Right ventricle myocardium superior (tissue), 1 donor: ENCODE measurements at regions not wholly inside any gene's neighbourhood (a gene's known extent, or its start where the extent isn't known, plus 50 kb on each side); places are given as distances from the start of the nearest gene placed in this dataset.
A peak's percentile ranks its signal among the peaks of the same experiment; 100 is the strongest.

Experiments
- ATAC-seq: fragments of 200-7000 bp; cut with Tn5 transposase; one replicate; pipeline ENCODE4 v1.9.1; 2020; ENCODE audit warnings: mild to moderate bottlenecking; ENCODE audit not compliant: poor library complexity
- DNase-seq: peaks from one replicate; pipeline ENCODE4 v3.0.0-alpha.2; 2020
- intact Hi-C: fragments of 100-400 bp; cut with DNase I; formaldehyde crosslinking; loops from one replicate; pipeline ENCODE4 v1.11.2; 2022
- donor health status: DM: no; HTN: yes; CAD: no; lungs with severe emphysema.

DNA sequence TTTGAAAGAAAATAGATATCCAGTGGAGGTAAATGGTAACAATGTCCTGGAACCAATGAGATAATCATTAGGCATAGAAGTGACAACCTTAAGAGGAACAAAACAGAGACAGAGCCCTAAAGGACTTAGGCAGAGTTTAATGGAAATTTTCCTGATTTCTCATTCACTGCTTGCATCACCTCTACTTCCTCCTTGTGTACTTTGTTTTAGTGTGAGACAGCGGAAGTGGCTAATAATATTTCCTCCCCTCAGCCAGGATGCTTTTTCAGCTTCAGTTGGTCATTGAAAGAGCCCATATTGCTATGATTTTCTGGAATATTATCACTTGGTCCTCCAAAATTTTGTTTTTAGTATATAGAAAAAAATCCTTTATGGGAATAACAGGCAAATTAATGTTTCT, 153.4 kb upstream of the MPDZ start:
- intact Hi-C loops: no loop called here
- ATAC-seq: no peak
- no peak for DNase-seq

DNA sequence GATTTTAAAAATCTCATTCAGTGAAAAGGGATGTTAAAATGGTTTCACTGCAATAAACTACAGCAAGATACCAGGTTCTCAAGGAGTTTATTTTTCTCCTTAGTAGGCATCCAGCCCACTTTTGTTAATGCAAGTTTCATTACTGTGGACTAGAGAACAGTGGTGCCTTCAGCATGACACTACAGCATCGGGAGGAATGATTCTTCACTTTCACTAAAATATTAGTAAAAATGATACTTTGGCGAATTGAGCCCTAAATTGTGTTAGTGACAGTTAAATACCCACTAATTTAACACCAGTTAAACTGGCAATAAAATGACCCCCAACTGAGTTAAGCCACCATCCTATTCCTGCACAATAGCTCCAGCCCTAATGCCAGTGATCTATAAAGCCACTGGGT, 152.2 kb upstream of the MPDZ start:
- intact Hi-C loops: no loop called here
- ATAC-seq (no peak), DNase-seq (no peak)

DNA sequence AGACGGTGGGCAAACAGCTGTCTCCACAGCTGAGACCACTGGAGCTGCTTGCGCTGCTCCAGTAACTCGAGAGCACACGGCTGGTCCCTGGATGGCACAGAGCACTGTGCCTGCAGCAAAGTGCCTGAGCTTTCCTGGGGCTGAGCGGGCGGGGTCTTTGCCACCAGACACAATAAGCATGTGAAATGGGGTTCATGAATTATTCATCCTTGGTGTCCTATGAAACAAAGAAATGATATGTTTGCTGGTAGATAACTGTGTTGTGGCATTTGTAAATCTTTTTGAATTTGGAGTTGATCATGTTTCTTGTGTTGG, 151.7 kb upstream of the MPDZ start:
- no peak for ATAC-seq
- no peak for DNase-seq
- intact Hi-C loops: no loop called here

DNA sequence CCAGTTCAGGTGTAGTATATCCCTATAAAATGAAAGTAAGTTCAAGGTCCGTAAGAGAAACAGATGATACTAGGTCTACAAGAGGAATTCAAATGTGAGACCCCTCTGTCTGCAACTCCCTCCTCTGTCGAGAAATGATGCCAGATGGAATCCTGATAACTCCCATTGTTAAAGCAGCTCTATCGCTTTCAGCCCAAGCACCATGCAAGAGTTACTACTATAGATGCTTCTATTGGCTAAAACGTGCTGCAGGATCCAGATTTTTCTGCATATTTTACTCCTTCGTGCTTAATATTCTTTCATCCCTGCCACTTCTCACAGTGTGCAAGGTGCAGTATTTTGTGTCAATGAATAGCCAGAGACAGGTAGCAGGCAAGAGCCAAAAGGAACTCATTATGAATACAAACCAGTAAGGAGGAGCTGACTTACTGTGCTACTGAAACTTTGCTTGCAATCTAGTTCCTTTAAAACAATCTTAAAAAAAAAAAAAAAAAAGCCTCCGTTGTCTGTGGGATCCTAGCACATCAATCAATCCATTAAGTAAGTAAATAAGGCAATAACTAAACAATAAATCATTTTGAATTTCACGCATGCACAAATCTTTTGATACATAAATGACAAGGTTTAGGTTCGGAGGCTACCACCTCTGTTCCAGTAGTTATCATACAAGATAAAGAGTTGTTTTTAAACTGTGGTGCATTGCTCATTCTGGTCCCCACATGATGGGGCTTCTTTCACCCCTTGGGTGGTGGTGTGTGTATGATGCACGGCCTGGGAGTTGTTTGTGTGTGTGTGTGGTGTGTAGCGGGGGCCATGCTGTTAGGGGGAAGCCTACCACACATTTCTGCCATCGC, 151.1 kb upstream of the MPDZ start:
- intact Hi-C loops: no loop called here
- no peak for DNase-seq
- peak; percentile 9 for ATAC-seq

DNA sequence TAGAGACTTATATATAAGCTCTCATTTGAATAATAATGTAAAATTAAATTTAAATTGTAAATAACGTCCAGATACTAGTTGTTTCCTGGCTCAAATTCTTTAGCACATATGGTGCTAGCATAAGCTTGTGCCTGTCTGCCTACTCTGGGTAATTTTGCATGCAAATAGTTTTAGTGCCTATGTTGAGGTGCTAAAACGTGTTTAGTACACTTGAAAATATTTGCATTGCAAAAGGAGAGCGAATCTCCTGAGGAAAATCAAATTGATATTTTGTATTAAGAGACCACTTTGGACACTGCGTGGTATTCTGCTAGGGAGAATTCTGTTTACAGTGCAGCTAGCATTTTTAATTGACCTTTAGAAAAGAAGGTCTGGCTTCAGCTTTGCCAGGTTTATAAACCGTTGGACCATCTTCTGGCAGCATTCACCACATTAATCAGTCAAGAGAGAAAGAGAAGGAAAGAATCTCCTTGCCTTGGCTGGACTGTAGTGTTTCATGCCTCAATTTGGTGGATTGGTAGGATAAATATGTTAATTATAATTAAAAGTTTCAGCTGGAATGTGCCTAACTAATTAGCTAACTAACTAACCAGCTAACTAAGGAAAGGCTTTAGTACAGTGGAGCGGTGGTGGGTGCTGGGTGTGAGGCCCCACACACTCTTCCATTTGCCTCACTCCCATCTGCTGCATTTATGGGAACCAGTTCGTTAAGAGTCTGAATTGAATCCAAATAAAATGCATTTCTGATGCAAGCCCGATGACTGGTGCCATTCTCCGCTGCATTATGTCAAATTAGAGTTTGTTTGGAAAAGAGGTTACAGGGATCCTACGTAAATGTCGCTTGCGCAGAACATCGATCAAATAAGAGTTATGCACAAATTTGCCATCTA, 150.1 kb upstream of the MPDZ start:
- no peak for ATAC-seq
- intact Hi-C loops: loop anchor here (5.0 to 10.0 kb wide), 2 partner anchors 923 to 975 kb away; no protein-coding TSS in a partner anchor
- DNase-seq: no peak

DNA sequence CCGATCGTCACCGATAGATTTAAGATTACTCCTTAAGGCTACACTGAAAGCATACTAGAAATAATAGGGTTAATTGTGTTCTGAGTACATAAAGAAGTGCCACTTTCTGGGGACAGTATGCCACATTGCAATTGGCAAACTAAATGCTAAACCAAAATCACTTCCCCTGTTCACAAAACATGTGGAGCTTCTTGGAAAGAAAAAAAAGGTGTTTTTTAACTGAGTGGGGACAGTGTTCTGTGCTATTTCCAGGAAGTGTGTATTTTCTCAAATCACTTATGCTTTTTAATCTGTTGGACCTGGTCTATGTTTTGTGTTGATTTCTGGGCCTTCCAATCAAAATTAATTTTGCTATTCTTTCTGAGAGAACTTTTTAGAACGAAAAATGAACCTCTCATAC, 149.3 kb upstream of the MPDZ start:
- ATAC-seq (no peak), DNase-seq (no peak)
- intact Hi-C loops: loop anchor here (5.0 to 10.0 kb wide), 2 partner anchors 924 to 976 kb away; no protein-coding TSS in a partner anchor

DNA sequence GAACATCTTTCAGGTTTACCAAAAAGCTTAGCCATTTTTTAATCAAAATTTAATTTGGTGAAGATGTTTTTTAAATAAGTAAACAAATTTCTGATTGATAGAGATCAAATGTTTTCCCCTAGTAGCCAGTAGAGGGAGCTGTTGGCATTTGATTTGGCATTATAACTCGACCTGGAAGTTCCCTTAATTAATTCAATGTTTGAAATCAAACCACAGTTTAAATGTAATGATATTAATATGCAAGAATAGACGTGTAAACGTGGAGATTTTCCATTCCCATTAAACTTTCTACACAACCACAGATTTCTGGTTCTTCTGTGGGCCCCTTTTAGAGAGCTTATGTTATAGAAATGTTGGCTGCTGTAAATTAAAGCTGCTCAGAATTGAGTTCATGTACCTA, 148.1 kb upstream of the MPDZ start:
- intact Hi-C loops: loop anchor here (5.0 to 10.0 kb wide), 2 partner anchors 925 to 977 kb away; no protein-coding TSS in a partner anchor
- DNase-seq (no peak), ATAC-seq (peak; percentile 70)

DNA sequence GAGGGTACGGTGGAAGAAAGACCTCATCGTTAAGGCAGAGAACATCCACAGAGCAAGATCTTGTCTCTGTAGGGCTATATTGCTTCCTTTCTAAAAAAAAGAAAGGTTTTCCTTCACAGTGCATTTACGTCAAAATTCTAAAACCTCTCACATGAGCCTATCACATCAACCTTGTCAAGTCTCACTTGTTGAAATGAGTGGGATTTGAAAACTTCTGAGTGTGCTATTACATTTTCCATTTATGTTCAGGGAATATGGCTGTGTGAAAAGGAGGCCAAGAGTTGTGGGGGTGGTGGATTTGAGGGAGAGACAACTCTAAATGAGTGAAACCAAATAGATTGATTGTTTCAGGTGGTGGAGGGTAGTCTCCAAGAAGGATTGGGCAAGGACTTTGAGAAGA, 147.1 kb upstream of the MPDZ start:
- no peak for ATAC-seq
- no peak for DNase-seq
- intact Hi-C loops: loop anchor here (5.0 to 10.0 kb wide), 2 partner anchors 926 to 978 kb away; no protein-coding TSS in a partner anchor

DNA sequence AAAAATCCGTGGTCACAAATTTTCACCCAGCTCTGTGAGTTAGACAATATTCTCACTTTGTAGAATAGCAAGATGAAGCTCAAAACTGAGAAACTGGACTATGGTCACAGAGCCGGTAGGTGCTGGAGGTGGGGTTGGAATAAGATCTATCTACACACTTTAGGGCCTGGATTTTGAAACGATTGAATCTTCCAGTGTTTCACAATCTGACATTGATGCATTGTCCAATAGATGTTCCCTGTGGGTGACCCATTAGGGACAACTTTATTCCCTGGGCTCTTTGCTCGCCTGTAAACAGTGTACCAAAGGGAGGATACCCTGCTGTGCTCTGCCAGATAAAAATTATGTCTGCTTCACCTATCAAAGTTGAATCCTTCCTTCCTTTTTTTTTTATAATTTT, 145.4 kb upstream of the MPDZ start:
- intact Hi-C loops: loop anchor here (5.0 to 10.0 kb wide), 2 partner anchors 927 to 980 kb away; no protein-coding TSS in a partner anchor
- DNase-seq (no peak), ATAC-seq (no peak)

DNA sequence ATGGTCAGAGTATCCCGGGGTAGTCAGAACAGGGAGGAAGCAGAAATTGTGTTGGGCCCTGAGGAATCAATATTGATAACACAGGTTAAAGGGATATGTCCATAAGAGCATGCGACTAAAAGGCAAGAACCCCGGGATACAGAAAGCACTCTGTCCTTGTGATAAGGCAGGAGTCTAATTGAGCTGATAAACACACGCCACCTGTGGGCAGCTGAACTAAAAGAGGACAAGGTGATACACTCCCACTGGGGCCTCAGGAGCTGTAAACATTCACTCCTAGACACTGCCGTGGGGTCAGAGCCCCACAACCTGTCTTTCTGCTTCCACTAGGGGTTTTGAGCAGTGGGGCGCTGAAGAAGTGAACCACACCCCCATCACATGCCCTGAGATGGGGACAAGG, 144.7 kb upstream of the MPDZ start:
- intact Hi-C loops: loop anchor here (10.0 kb wide), 1 partner anchor 981 kb away; no protein-coding TSS in a partner anchor
- DNase-seq (no peak), ATAC-seq (no peak)

DNA sequence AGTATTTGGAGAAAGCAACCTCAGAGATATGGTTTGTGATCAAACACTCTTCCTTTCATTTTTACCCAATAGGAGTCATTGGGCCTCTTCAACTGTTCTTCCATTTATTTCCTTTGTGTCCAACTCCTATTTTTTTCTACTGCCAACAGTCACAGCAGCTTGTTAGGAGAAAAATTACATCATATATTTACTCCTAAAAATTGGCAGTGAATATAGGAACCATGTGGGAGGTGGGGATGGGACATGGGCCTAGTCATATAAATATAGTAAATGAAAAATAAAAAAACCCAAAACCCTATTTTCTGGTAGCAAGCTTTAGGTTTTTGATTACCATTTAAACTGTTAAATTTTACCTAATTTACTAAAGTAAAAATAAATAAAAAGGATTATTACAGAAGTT, 134.9 kb upstream of the MPDZ start:
- ATAC-seq (no peak), DNase-seq (no peak)
- intact Hi-C loops: no loop called here

DNA sequence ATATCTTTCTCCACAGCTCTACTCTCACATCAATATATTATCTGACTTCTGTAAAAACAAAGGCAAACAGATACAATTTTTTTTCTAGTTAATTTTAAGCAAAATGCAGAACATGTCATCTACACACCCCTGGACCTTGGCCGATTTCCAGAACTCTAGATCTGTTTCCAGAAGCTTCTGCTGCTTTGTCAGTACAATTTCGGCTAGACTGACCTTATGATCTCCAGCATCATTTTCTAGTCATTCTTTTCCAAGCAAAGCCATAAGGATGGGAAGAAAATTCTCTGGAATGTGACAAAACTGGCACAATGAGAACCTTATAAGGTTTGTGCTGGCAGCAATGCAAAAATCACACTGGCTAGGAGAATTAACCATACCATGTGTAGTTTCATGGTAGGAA, 132.8 kb upstream of the MPDZ start:
- no peak for DNase-seq
- ATAC-seq: peak; percentile 18

DNA sequence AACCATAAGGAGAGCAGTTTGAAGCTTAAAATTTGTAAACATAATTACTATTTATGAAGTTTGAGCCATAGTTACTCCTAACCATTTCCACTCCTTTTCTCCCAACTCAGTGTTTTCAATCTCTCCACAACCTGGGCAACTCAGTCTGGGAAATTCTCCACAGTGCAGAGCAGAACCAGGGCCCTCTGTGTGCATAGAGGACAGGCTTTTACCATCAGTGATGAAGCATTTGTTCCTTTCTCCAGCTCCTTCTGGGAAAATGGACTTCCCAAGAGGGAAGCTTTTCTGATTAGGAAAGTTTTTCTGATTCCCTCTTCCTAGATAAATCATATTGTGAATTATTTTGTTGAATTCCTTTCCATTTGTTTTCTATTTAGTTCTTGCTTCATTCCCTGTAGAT, 132.3 kb upstream of the MPDZ start:
- intact Hi-C loops: no loop called here
- DNase-seq (no peak), ATAC-seq (peak; percentile 75)

More for the DNA sequence above, 132.8 kb upstream of the MPDZ start:
- intact Hi-C loops: no loop called here

DNA sequence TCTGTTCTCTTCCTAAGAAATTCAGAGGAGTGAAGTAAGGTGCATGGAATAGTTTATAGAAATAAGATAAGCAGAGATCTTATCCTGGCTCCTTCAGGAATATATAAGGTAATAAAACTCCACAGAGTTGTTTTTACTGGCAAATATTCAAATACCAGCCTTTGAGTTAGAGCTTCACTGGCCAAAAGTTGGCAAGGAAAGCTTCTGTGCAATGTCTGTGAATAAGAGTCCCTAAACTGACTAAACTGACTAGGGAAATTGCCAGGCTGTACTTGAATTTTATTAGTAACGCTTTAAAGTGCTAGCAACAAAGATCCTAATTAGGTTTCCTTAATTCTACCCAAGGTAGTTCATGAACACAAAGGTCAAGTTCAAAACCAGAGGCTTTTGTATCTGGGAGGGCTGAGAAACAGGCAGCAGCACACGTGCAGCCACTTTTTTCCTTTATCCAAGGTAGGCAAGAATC, 131.1 kb upstream of the MPDZ start:
- intact Hi-C loops: no loop called here
- ATAC-seq: no peak

DNA sequence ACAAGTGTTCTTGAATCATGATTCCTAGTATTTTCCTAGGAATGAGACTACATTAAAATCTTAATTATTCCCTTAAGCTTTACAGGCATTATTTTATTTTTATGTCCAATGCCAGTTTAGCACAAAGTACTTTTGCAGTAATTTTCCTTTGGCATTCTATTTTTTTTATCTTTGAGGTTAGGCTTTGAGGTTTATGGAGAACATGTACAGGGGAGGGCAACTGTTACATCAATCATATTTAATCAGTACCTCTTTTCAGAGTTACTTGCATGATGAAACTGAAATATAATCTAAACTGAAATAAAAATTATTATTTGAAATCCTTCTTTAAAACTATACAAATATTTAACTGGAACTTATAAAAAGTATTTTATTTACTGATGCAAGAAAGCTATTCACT, 118.2 kb upstream of the MPDZ start:
- intact Hi-C loops: no loop called here
- no peak for DNase-seq
- no peak for ATAC-seq

More for the DNA sequence above, 131.1 kb upstream of the MPDZ start:
- DNase-seq: no peak

DNA sequence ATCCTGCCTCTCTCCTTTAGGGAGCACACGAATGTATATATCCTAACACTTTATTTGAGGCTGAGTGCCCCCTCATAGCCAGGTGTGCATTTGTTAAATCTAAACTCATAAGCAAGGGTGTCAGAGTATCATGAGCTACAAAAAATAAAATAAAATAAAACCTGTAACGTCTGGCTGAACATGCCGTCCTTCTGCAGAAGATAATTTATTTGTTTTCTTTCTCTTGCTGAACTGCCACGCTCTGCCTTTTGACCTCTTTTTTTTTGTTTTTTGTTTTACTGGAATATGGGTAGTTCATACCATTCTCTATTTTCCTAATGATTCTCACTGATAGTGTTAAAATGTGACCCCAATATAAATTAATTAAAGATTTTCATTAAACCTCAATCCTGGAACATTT, 117.7 kb upstream of the MPDZ start:
- ATAC-seq: no peak

DNA sequence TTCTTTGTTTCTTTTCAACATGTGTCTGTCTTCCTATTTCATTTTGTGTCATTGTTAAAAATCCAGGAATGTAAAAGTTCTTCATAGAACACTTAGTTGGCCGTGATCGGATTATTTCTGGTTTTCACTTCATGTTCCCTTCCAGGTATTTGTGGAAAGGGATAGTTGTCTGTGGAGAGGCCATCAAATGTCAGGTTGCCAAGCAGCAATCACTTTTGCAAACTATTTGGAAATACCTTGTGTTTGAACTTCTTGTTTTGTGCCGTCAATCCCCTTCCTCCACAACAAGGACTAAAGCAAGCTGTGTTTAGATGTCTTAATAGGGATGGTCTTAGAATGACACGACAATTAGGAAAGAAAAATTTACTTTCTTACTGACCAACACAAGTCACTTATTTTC, 116.9 kb upstream of the MPDZ start:
- DNase-seq (no peak), ATAC-seq (no peak)
- intact Hi-C loops: no loop called here

More for the DNA sequence above, 117.7 kb upstream of the MPDZ start:
- DNase-seq: no peak
- intact Hi-C loops: no loop called here

DNA sequence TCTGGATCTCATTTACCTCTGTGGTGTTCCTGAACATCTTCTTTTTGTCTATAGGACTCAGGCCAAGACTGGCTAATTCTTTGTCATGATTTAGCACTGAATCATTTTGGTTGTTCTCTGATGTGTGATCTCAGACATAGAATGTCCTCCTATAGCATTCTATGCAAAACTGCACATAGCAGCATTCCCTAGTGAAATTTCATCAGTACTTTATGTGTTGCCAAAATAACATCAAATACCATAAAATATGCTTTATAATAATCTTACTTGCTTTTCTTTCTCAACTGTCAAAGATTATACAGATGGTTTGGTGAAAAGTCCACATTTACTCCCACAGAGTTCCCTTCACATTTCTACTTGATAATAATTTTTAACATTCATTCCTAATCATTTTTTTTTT, 115.7 kb upstream of the MPDZ start:
- intact Hi-C loops: no loop called here
- ATAC-seq (no peak), DNase-seq (no peak)

DNA sequence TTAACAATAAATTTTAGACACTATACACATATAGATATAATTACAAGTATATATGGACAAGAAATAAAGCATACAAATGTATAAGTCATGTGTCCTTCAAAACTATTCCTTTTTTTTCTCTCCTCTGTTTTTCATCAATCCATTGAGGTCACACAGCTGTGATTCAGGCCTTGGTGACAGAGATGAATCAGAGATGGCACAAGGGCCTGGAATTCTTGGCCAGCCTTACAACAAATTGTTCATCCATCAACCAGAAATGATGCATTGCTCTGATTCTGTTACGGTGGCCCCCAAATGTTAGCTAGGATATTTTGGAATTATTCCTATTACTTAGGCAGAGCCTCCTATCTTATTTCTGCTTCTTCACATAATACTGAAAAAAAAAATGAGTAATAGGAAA, 108.7 kb upstream of the MPDZ start:
- intact Hi-C loops: no loop called here
- ATAC-seq: peak; percentile 72
- DNase-seq: no peak

DNA sequence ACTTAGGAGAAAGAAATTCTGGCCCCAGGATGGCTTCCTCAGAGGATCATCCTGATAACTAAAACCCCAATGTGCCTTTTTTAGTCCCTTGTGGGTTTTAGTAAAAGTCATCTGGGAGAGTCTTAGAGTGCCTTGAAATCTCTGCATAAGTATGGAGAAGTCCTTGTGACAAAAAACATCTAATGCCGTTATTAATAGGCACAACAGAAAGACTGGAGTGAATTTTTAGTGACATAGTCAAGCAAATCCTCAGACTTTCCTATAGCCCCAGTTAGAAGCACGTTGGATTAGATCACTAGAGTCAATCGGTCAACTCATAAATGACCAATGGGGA, 108.2 kb upstream of the MPDZ start:
- no peak for DNase-seq
- ATAC-seq: peak; percentile 38
- intact Hi-C loops: no loop called here
